ENCODE measurements at regions not wholly inside any gene's neighbourhood (a gene's known extent, or its start where the extent isn't known, plus 50 kb on each side); places are given as distances from the start of the nearest gene placed in this dataset.

GRCh38 chrY:19083006-19083405 is 309.5 kb upstream of the HSFY2 start:
- intact Hi-C loops (cut with micrococcal nuclease) = no loop called here

GRCh38 chrY:19077698-19078113 is 304.2 kb upstream of the HSFY2 start:
- H3K4me1 Mint-ChIP-seq (ENCODE audit: low read depth) = peaks cover 12% of the 10 kb centered on the region
- no peaks in the 10 kb centered on the region for H3K9me3 Mint-ChIP-seq
- no peak for DNase-seq (ENCODE audit: low spot score)
- peak overlapping the region; percentile 85 for H3K4me3 Mint-ChIP-seq (ENCODE audit: low read depth)
- H3K27me3 Mint-ChIP-seq (ENCODE audit: low read depth) = peaks cover 7% of the 10 kb centered on the region
- intact Hi-C loops (cut with micrococcal nuclease) = loop anchor here (2.0 to 10.0 kb wide), 2 partner anchors 53 to 63 kb away; no protein-coding TSS in a partner anchor
- peak overlapping the region; percentile 73 for H3K27ac Mint-ChIP-seq
- H3K36me3 Mint-ChIP-seq (ENCODE audit: low read depth) = no peaks in the 10 kb centered on the region

More at GRCh38 chrY:19083006-19083405, 309.5 kb upstream of the HSFY2 start:
- DNase-seq (ENCODE audit: low spot score) = no peak
- no peak overlapping the region for H3K27ac Mint-ChIP-seq
- H3K4me3 Mint-ChIP-seq (ENCODE audit: low read depth) = no peak overlapping the region
- H3K9me3 Mint-ChIP-seq = no peaks in the 10 kb centered on the region
- no peaks in the 10 kb centered on the region for H3K36me3 Mint-ChIP-seq (ENCODE audit: low read depth)
- H3K4me1 Mint-ChIP-seq (ENCODE audit: low read depth) = no peaks in the 10 kb centered on the region
- peaks cover 15% of the 10 kb centered on the region for H3K27me3 Mint-ChIP-seq (ENCODE audit: low read depth)

GRCh38 chrY:19076846-19077697 is 303.5 kb upstream of the HSFY2 start:
- intact Hi-C loops (cut with micrococcal nuclease) = loop anchor here (2.0 to 10.0 kb wide), 2 partner anchors 54 to 62 kb away; no protein-coding TSS in a partner anchor
- peak overlapping the region; percentile 73 for H3K27ac Mint-ChIP-seq
- no peaks in the 10 kb centered on the region for H3K9me3 Mint-ChIP-seq
- peaks cover 12% of the 10 kb centered on the region for H3K4me1 Mint-ChIP-seq (ENCODE audit: low read depth)
- peaks cover 7% of the 10 kb centered on the region for H3K27me3 Mint-ChIP-seq (ENCODE audit: low read depth)
- DNase-seq (ENCODE audit: low spot score) = peak; percentile 13
- no peaks in the 10 kb centered on the region for H3K36me3 Mint-ChIP-seq (ENCODE audit: low read depth)
- peak overlapping the region; percentile 85 for H3K4me3 Mint-ChIP-seq (ENCODE audit: low read depth)

- peak; percentile 9 for DNase-seq (ENCODE audit: low spot score)
- H3K27me3 Mint-ChIP-seq (ENCODE audit: low read depth) = peaks cover 4% of the 10 kb centered on the region
- peaks cover 4% of the 10 kb centered on the region for H3K36me3 Mint-ChIP-seq (ENCODE audit: low read depth)
- peak overlapping the region; percentile 57 for H3K27ac Mint-ChIP-seq
- H3K4me3 Mint-ChIP-seq (ENCODE audit: low read depth) = peak overlapping the region; percentile 81
- H3K9me3 Mint-ChIP-seq = no peaks in the 10 kb centered on the region
- intact Hi-C loops (cut with micrococcal nuclease) = loop anchor here (2.0 to 10.0 kb wide), 2 partner anchors 55 to 61 kb away; no protein-coding TSS in a partner anchor
- H3K4me1 Mint-ChIP-seq (ENCODE audit: low read depth) = peaks cover 12% of the 10 kb centered on the region
These were observed 302.1 kb upstream of the HSFY2 start for GRCh38 chrY:19075471-19076253.

- Mint-ChIP-seq H3K27me3 (ENCODE audit: low read depth) (no peaks in the 10 kb centered on the region), H3K36me3 (ENCODE audit: low read depth) (peaks cover 4% of the 10 kb centered on the region), H3K27ac (no peak overlapping the region), H3K9me3 (no peaks in the 10 kb centered on the region), H3K4me1 (ENCODE audit: low read depth) (peaks cover 8% of the 10 kb centered on the region), H3K4me3 (ENCODE audit: low read depth) (no peak overlapping the region)
- no peak for DNase-seq (ENCODE audit: low spot score)
- intact Hi-C loops (cut with micrococcal nuclease) = no loop called here
These were observed 293.9 kb upstream of the HSFY2 start for GRCh38 chrY:19067435-19067834.

- no peaks in the 10 kb centered on the region for H3K9me3 Mint-ChIP-seq
- peaks cover 1% of the 10 kb centered on the region for H3K36me3 Mint-ChIP-seq (ENCODE audit: low read depth)
- H3K4me1 Mint-ChIP-seq (ENCODE audit: low read depth) = peaks cover 8% of the 10 kb centered on the region
- no peak overlapping the region for H3K4me3 Mint-ChIP-seq (ENCODE audit: low read depth)
- intact Hi-C loops (cut with micrococcal nuclease) = no loop called here
- no peak for DNase-seq (ENCODE audit: low spot score)
- no peak overlapping the region for H3K27ac Mint-ChIP-seq
- no peaks in the 10 kb centered on the region for H3K27me3 Mint-ChIP-seq (ENCODE audit: low read depth)
These were observed 293.1 kb upstream of the HSFY2 start for GRCh38 chrY:19066447-19067190.

GRCh38 chrY:19065119-19065518 is 291.6 kb upstream of the HSFY2 start:
- no peaks in the 10 kb centered on the region for H3K27me3 Mint-ChIP-seq (ENCODE audit: low read depth)
- intact Hi-C loops (cut with micrococcal nuclease) = no loop called here
- no peak overlapping the region for H3K27ac Mint-ChIP-seq
- no peak for DNase-seq (ENCODE audit: low spot score)
- H3K4me1 Mint-ChIP-seq (ENCODE audit: low read depth) = peaks cover 8% of the 10 kb centered on the region
- no peak overlapping the region for H3K4me3 Mint-ChIP-seq (ENCODE audit: low read depth)
- H3K36me3 Mint-ChIP-seq (ENCODE audit: low read depth) = no peaks in the 10 kb centered on the region
- H3K9me3 Mint-ChIP-seq = no peaks in the 10 kb centered on the region

GRCh38 chrY:19059733-19060132 is 286.2 kb upstream of the HSFY2 start:
- Mint-ChIP-seq H3K4me3 (ENCODE audit: low read depth) (no peak overlapping the region), H3K9me3 (no peaks in the 10 kb centered on the region), H3K4me1 (ENCODE audit: low read depth) (no peaks in the 10 kb centered on the region), H3K27ac (no peak overlapping the region), H3K27me3 (ENCODE audit: low read depth) (no peaks in the 10 kb centered on the region), H3K36me3 (ENCODE audit: low read depth) (no peaks in the 10 kb centered on the region)
- intact Hi-C loops (cut with micrococcal nuclease) = no loop called here
- no peak for DNase-seq (ENCODE audit: low spot score)

GRCh38 chrY:19058831-19059370 is 285.4 kb upstream of the HSFY2 start:
- H3K4me1 Mint-ChIP-seq (ENCODE audit: low read depth) = no peaks in the 10 kb centered on the region
- intact Hi-C loops (cut with micrococcal nuclease) = no loop called here
- H3K27me3 Mint-ChIP-seq (ENCODE audit: low read depth) = no peaks in the 10 kb centered on the region

GRCh38 chrY:19056138-19056469 is 282.6 kb upstream of the HSFY2 start:
- H3K4me1 Mint-ChIP-seq (ENCODE audit: low read depth) = no peaks in the 10 kb centered on the region
- no peak overlapping the region for H3K27ac Mint-ChIP-seq
- H3K9me3 Mint-ChIP-seq = no peaks in the 10 kb centered on the region
- no peaks in the 10 kb centered on the region for H3K27me3 Mint-ChIP-seq (ENCODE audit: low read depth)
- H3K4me3 Mint-ChIP-seq (ENCODE audit: low read depth) = no peak overlapping the region
- H3K36me3 Mint-ChIP-seq (ENCODE audit: low read depth) = no peaks in the 10 kb centered on the region
- no peak for DNase-seq (ENCODE audit: low spot score)
- intact Hi-C loops (cut with micrococcal nuclease) = no loop called here

More at GRCh38 chrY:19058831-19059370, 285.4 kb upstream of the HSFY2 start:
- no peak for DNase-seq (ENCODE audit: low spot score)
- Mint-ChIP-seq H3K9me3 (no peaks in the 10 kb centered on the region), H3K36me3 (ENCODE audit: low read depth) (no peaks in the 10 kb centered on the region), H3K4me3 (ENCODE audit: low read depth) (no peak overlapping the region), H3K27ac (no peak overlapping the region)

GRCh38 chrY:19055232-19056137 is 281.9 kb upstream of the HSFY2 start:
- Mint-ChIP-seq H3K4me3 (ENCODE audit: low read depth) (no peak overlapping the region), H3K27me3 (ENCODE audit: low read depth) (no peaks in the 10 kb centered on the region), H3K9me3 (no peaks in the 10 kb centered on the region), H3K4me1 (ENCODE audit: low read depth) (no peaks in the 10 kb centered on the region), H3K36me3 (ENCODE audit: low read depth) (no peaks in the 10 kb centered on the region), H3K27ac (no peak overlapping the region)
- intact Hi-C loops (cut with micrococcal nuclease) = no loop called here
- DNase-seq (ENCODE audit: low spot score) = no peak
